GM12891 (cell line): ENCODE measurements at regions not wholly inside any gene's neighbourhood (a gene's known extent, or its start where the extent isn't known, plus 50 kb on each side); places are given as distances from the start of the nearest gene placed in this dataset.

Experiments used
- POLR2AphosphoS5 ChIP-seq: IDR thresholded peaks from 2 replicates; pipeline ENCODE4 v1.6.1; 2011; ENCODE audit warnings: low read depth, low read length, control low read depth
- TAF1 ChIP-seq: IDR thresholded peaks from 2 replicates; pipeline ENCODE4 v1.6.1; 2011; ENCODE audit warnings: low read depth, low read length, control low read depth

DNA sequence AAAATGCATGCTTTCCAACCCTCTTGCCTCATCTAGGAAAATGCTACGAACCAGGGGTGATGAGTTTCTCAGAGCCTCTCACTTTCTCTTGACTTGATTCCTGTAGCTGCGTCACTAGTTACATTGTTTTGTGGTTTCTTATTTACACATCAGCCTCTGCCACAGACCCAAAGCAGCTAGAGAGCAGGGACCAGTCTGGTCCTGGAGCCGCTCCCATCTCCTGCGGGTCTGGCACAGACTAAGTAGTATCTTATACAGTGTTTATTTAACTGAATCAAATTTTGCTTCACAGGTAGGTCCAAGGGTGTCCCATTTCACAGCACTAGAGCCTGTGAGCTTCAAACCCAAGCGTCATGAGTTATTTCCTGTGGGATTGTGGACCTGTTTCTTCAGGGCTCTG lies 310.5 kb downstream of the MYCN start:
- TF ChIP-seq POLR2AphosphoS5 (no peak), TAF1 (no peak)
